ENCODE measurements at regions not wholly inside any gene's neighbourhood (a gene's known extent, or its start where the extent isn't known, plus 50 kb on each side); places are given as distances from the start of the nearest gene placed in this dataset.

DNA sequence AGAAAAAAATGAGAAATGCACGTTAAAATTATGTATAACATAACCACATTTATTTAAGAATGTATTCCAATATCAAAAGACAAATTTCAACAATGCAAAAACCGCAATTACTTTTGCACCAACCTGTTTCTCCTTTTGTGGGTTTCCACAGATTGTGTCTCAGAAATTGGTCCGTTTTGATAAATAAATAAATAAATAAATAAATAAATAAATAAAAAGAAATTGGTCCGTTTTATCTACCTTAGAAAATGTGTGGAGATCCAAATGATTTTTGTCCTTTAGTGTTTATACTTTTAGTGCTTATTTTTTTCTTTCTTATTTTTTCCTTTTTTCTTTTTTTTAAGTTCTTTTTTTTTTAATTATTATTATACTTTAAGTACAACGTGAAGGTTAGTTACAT lies 1682.2 kb upstream of the TMEFF2 start:
- no peaks in the 10 kb centered on the region for H3K27me3 ChIP-seq (ENCODE audit: control insufficient read depth, insufficient read depth, low read length, poor library complexity, severe bottlenecking)
- no peak overlapping the region for H3K27ac ChIP-seq (ENCODE audit: insufficient read depth, low read depth, low read length, poor library complexity, severe bottlenecking)
- H3K36me3 ChIP-seq (ENCODE audit: control insufficient read depth, insufficient read depth, low read length) = no peaks in the 10 kb centered on the region
- H3K4me1 ChIP-seq (ENCODE audit: control insufficient read depth, insufficient read depth, low read length) = no peaks in the 10 kb centered on the region
- no peak overlapping the region for H3K4me3 ChIP-seq (ENCODE audit: insufficient read depth, low read depth, low read length)
- WGBS, 2 experiments = 94% methylated on average over 2 of the region's 5 CpGs; no CpG with 5 or more reads in 1 of the 2 experiments
- no peaks in the 10 kb centered on the region for H3K9me3 ChIP-seq (ENCODE audit: control insufficient read depth, low read length)

DNA sequence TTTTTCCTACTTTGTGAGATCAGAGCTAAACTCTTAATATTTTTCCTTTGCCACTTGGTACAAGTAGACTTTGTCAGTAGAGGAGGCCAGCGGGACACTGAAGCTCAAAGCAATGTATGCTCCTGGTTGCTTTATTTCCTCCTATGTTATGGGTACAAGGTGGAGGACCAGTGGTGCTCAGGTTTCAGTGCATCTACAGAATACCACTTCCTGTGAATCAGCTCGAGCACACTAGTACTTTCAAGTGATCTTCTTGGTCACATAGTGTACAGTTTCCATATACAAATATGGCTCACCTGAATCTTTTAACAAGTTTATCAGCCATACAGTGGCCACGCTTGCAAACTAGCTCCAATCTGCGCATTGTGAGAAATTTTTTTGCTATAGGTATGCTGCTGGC lies 1674.8 kb upstream of the TMEFF2 start:
- H3K27ac ChIP-seq (ENCODE audit: insufficient read depth, low read depth, low read length, poor library complexity, severe bottlenecking) = no peak overlapping the region
- no peaks in the 10 kb centered on the region for H3K9me3 ChIP-seq (ENCODE audit: control insufficient read depth, low read length)
- H3K36me3 ChIP-seq (ENCODE audit: control insufficient read depth, insufficient read depth, low read length) = no peaks in the 10 kb centered on the region
- H3K27me3 ChIP-seq (ENCODE audit: control insufficient read depth, insufficient read depth, low read length, poor library complexity, severe bottlenecking) = no peaks in the 10 kb centered on the region
- H3K4me1 ChIP-seq (ENCODE audit: control insufficient read depth, insufficient read depth, low read length) = no peaks in the 10 kb centered on the region
- no peak overlapping the region for H3K4me3 ChIP-seq (ENCODE audit: insufficient read depth, low read depth, low read length)
- WGBS, 2 experiments = 45 to 46% methylated on average over 4 of the region's 4 CpGs

DNA sequence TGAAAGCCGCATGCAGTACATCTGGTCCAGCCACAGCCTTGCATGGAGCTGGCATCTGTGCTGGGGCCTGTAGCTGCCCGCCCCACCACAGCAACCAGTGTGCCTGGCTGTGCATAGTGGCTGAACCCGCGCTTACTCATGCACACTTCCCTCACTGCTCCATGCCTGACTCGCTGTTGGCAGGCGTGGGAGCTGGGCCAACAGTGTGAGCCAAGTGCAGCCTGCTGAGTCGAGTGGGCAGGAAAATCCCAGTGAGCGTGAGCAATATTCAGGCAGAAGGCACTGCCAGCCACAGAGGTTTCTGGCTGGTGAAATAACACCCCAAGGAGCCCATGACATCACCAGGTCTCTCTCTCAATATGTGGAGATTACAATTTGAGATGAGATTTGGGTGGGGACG lies 1674.1 kb upstream of the TMEFF2 start:
- Histone ChIP-seq H3K27me3 (ENCODE audit: control insufficient read depth, insufficient read depth, low read length, poor library complexity, severe bottlenecking) (no peaks in the 10 kb centered on the region), H3K9me3 (ENCODE audit: control insufficient read depth, low read length) (no peaks in the 10 kb centered on the region), H3K36me3 (ENCODE audit: control insufficient read depth, insufficient read depth, low read length) (no peaks in the 10 kb centered on the region), H3K4me1 (ENCODE audit: control insufficient read depth, insufficient read depth, low read length) (no peaks in the 10 kb centered on the region), H3K4me3 (ENCODE audit: insufficient read depth, low read depth, low read length) (no peak overlapping the region), H3K27ac (ENCODE audit: insufficient read depth, low read depth, low read length, poor library complexity, severe bottlenecking) (no peak overlapping the region)
- WGBS, 2 experiments = 83 to 84% methylated on average over 8 of the region's 9 CpGs

DNA sequence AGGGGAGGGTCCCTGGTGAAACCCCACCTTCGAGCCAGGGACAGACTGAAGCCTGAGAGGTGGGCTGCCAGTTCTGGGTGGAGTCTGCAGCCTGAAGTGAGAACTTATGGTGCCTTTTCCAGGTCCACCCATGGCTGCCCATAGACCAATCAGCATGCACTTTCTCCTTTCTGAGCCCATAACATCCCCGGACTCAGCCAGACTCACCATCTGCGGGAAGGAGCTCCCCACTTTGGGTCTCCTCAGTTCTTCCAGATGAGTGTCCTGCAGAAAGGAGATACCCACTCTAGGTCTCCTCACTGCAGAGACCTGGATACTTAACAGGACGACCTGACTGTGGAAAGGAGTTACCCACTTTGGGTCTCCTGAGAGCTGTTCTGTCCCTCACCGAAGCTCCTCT lies 1673.4 kb upstream of the TMEFF2 start:
- Histone ChIP-seq H3K9me3 (ENCODE audit: control insufficient read depth, low read length) (no peaks in the 10 kb centered on the region), H3K27me3 (ENCODE audit: control insufficient read depth, insufficient read depth, low read length, poor library complexity, severe bottlenecking) (no peaks in the 10 kb centered on the region), H3K36me3 (ENCODE audit: control insufficient read depth, insufficient read depth, low read length) (no peaks in the 10 kb centered on the region), H3K4me3 (ENCODE audit: insufficient read depth, low read depth, low read length) (no peak overlapping the region), H3K27ac (ENCODE audit: insufficient read depth, low read depth, low read length, poor library complexity, severe bottlenecking) (no peak overlapping the region), H3K4me1 (ENCODE audit: control insufficient read depth, insufficient read depth, low read length) (no peaks in the 10 kb centered on the region)
- WGBS, 2 experiments = 87 to 94% methylated on average over 5 of the region's 5 CpGs

DNA sequence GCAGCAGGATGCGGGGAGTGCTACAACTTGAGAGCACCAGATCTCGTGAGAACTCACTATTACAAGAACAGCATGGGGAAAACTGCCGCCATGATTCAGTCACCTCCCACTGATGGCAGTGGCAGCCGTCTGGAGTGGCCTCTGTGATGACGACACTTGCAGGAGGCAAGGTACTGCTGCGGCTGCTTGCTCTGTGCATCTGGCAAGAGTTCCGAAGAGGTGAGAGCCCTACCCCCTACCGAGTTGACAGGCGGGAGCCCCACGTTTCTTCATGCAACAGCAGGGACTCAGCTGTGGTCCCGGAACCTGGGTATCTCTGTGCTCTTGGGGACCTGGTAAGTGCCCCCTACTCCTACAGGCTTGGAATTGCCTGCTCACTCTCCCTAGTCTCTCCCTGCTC lies 1672.7 kb upstream of the TMEFF2 start:
- Histone ChIP-seq H3K4me1 (ENCODE audit: control insufficient read depth, insufficient read depth, low read length) (no peaks in the 10 kb centered on the region), H3K4me3 (ENCODE audit: insufficient read depth, low read depth, low read length) (no peak overlapping the region), H3K27ac (ENCODE audit: insufficient read depth, low read depth, low read length, poor library complexity, severe bottlenecking) (no peak overlapping the region), H3K27me3 (ENCODE audit: control insufficient read depth, insufficient read depth, low read length, poor library complexity, severe bottlenecking) (no peaks in the 10 kb centered on the region), H3K9me3 (ENCODE audit: control insufficient read depth, low read length) (no peaks in the 10 kb centered on the region), H3K36me3 (ENCODE audit: control insufficient read depth, insufficient read depth, low read length) (no peaks in the 10 kb centered on the region)
- WGBS, 2 experiments = 92 to 93% methylated on average over 11 of the region's 11 CpGs

DNA sequence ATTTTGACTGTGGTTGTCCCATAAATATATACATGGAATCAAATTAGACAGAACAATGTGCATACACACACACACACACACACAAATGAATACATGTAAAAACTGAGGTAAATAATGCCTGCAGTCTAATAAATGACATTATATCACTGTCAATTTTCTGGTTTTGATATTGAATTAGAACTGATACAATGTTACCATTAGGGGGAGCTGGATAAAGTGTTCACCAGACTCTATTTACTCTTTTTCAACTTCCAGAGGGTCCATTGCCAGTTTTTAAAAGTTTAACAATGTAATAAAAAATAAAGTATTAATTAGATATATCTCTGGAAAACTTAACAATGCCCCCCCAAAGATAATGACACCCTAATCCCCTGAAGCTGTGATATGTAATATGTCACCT lies 1666.8 kb upstream of the TMEFF2 start:
- H3K27me3 ChIP-seq (ENCODE audit: control insufficient read depth, insufficient read depth, low read length, poor library complexity, severe bottlenecking) = no peaks in the 10 kb centered on the region
- H3K36me3 ChIP-seq (ENCODE audit: control insufficient read depth, insufficient read depth, low read length) = no peaks in the 10 kb centered on the region
- H3K4me3 ChIP-seq (ENCODE audit: insufficient read depth, low read depth, low read length) = no peak overlapping the region
- H3K9me3 ChIP-seq (ENCODE audit: control insufficient read depth, low read length) = no peaks in the 10 kb centered on the region
- no peaks in the 10 kb centered on the region for H3K4me1 ChIP-seq (ENCODE audit: control insufficient read depth, insufficient read depth, low read length)
- H3K27ac ChIP-seq (ENCODE audit: insufficient read depth, low read depth, low read length, poor library complexity, severe bottlenecking) = no peak overlapping the region

DNA sequence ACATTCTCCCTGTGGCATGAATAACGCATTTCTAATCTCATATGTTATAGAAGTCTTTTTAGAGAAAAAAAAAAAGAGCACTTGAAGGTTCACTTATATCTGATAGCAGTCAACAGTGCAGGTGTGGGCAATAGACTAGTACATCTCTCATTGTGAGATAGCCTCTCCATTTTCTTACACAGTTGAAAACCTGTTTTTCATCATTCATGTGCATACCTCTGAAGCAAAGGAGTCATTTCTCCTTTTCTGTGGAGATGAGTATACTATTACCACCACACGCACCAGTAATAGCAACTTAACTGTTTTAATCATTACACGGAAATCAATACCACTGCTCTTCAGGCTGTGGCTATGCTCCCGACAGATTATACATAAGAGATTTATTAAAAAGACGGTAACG lies 1653.3 kb upstream of the TMEFF2 start:
- Histone ChIP-seq H3K27me3 (ENCODE audit: control insufficient read depth, insufficient read depth, low read length, poor library complexity, severe bottlenecking) (no peaks in the 10 kb centered on the region), H3K27ac (ENCODE audit: insufficient read depth, low read depth, low read length, poor library complexity, severe bottlenecking) (no peak overlapping the region), H3K4me3 (ENCODE audit: insufficient read depth, low read depth, low read length) (no peak overlapping the region), H3K4me1 (ENCODE audit: control insufficient read depth, insufficient read depth, low read length) (no peaks in the 10 kb centered on the region), H3K9me3 (ENCODE audit: control insufficient read depth, low read length) (no peaks in the 10 kb centered on the region), H3K36me3 (ENCODE audit: control insufficient read depth, insufficient read depth, low read length) (no peaks in the 10 kb centered on the region)
- WGBS, 2 experiments = 93 to 96% methylated on average over 4 to 6 of the region's 6 CpGs

DNA sequence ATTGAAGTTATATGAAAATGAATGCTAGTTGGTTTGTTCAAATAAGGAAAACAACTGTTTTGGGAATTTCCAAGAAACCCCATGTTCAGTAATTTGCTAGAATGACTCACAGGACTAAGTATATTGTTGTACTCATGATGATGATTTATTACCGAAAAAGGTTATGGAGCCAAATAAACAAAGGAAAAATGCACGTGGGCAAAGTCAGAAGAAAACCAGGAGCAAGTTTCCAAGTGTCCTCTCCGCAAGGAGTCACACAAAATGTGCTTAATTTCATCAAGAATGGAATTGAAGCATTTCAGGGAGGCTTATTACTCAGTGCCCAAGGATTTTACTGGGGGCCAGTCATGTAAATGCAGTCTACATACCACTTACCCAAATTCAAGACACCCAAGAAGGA lies 1652.4 kb upstream of the TMEFF2 start:
- WGBS, 2 experiments = 91% methylated on average over 3 of the region's 3 CpGs
- no peak overlapping the region for H3K27ac ChIP-seq (ENCODE audit: insufficient read depth, low read depth, low read length, poor library complexity, severe bottlenecking)
- H3K4me1 ChIP-seq (ENCODE audit: control insufficient read depth, insufficient read depth, low read length) = no peaks in the 10 kb centered on the region
- no peaks in the 10 kb centered on the region for H3K27me3 ChIP-seq (ENCODE audit: control insufficient read depth, insufficient read depth, low read length, poor library complexity, severe bottlenecking)
- H3K4me3 ChIP-seq (ENCODE audit: insufficient read depth, low read depth, low read length) = no peak overlapping the region
- no peaks in the 10 kb centered on the region for H3K9me3 ChIP-seq (ENCODE audit: control insufficient read depth, low read length)
- no peaks in the 10 kb centered on the region for H3K36me3 ChIP-seq (ENCODE audit: control insufficient read depth, insufficient read depth, low read length)

DNA sequence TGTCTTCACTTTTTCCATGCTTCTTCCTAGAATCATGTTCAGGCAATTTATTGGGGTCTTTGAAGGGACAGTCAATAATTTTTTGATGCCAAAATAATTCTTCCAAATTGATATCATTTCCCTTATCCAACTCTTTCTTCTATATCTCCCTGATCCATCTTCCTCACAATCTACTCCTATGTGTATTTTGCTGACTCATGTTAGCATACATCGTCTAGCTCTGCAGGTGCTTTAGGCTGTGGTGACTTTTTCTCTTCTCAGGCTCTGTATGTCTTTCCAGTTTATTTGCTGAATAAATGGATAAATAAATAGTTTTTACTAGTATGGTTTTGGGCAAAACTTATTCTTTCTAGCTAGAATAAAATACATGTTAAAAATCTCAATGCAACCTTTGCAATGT lies 1650.9 kb upstream of the TMEFF2 start:
- Histone ChIP-seq H3K4me3 (ENCODE audit: insufficient read depth, low read depth, low read length) (no peak overlapping the region), H3K27ac (ENCODE audit: insufficient read depth, low read depth, low read length, poor library complexity, severe bottlenecking) (no peak overlapping the region), H3K36me3 (ENCODE audit: control insufficient read depth, insufficient read depth, low read length) (no peaks in the 10 kb centered on the region), H3K4me1 (ENCODE audit: control insufficient read depth, insufficient read depth, low read length) (no peaks in the 10 kb centered on the region), H3K9me3 (ENCODE audit: control insufficient read depth, low read length) (no peaks in the 10 kb centered on the region), H3K27me3 (ENCODE audit: control insufficient read depth, insufficient read depth, low read length, poor library complexity, severe bottlenecking) (no peaks in the 10 kb centered on the region)
- WGBS, 2 experiments = 95 to 100% methylated on average over 1 of the region's 1 CpG

DNA sequence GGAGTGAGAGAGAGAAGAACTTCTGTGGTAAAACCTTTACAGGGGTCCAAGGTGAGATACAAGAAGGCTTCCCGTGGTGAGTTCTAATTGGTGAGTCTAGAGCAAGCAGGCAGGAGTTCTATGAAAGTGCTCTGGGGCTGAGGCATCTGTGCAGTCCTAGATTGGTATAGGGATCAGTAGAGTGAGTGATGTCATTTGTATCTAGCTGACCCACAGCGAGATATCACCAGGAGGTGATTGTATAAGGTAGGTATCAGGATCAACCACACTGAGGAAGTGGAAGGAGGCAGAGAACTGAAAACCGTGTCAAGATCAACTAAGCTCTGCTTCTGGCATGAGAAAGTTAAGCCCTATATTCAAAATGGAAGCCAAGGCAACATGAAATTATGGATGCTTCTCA lies 1648.9 kb upstream of the TMEFF2 start:
- H3K27me3 ChIP-seq (ENCODE audit: control insufficient read depth, insufficient read depth, low read length, poor library complexity, severe bottlenecking) = no peaks in the 10 kb centered on the region

DNA sequence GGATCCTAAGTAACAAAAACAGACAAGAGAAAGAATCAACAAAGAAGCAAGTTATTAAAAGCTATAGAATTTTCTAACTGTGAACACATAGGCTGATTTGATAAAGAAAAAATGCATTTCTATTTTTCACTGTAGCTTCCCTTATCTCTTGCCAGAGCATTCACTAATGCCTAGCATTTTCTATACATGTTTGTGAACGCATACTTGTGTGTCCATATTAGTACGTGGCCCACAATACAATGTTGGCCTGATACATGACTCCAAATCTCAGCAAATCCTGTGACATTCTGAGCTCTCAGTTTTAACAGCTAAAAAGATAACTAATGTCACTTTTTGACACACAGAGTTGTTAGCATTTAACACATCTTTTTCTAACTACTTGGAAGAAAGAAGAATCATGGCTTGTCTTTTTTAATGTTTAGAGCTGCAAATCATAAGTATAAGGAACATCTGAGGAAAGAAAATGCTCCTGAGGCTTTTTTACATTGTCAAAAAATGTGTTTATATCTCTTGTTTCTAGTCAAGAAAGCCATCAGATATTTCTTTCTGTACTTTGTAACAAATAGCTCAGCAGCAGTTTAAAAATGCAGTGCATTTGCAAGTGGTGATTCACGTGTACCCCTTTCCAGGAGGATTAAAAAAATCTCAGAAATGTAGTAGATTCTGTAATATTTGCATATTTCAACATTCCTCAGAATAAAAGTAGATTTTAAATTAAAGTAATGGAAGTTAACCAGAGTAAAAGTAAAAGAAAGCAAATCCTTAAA lies 1646.8 kb upstream of the TMEFF2 start:
- Histone ChIP-seq H3K27me3 (ENCODE audit: control insufficient read depth, insufficient read depth, low read length, poor library complexity, severe bottlenecking) (no peaks in the 10 kb centered on the region), H3K27ac (ENCODE audit: insufficient read depth, low read depth, low read length, poor library complexity, severe bottlenecking) (no peak overlapping the region), H3K36me3 (ENCODE audit: control insufficient read depth, insufficient read depth, low read length) (no peaks in the 10 kb centered on the region), H3K4me1 (ENCODE audit: control insufficient read depth, insufficient read depth, low read length) (no peaks in the 10 kb centered on the region), H3K4me3 (ENCODE audit: insufficient read depth, low read depth, low read length) (no peak overlapping the region), H3K9me3 (ENCODE audit: control insufficient read depth, low read length) (no peaks in the 10 kb centered on the region)
- WGBS, 2 experiments = 77 to 94% methylated on average over 2 to 3 of the region's 3 CpGs

More for the DNA sequence above, 1648.9 kb upstream of the TMEFF2 start:
- no peak overlapping the region for H3K27ac ChIP-seq (ENCODE audit: insufficient read depth, low read depth, low read length, poor library complexity, severe bottlenecking)
- no peak overlapping the region for H3K4me3 ChIP-seq (ENCODE audit: insufficient read depth, low read depth, low read length)
- H3K4me1 ChIP-seq (ENCODE audit: control insufficient read depth, insufficient read depth, low read length) = no peaks in the 10 kb centered on the region
- H3K36me3 ChIP-seq (ENCODE audit: control insufficient read depth, insufficient read depth, low read length) = no peaks in the 10 kb centered on the region
- no peaks in the 10 kb centered on the region for H3K9me3 ChIP-seq (ENCODE audit: control insufficient read depth, low read length)
- 91 to 92% methylated on average over 3 of the region's 3 CpGs for WGBS, 2 experiments
